GM12892 (cell line): ENCODE measurements at regions not wholly inside any gene's neighbourhood (a gene's known extent, or its start where the extent isn't known, plus 50 kb on each side); places are given as distances from the start of the nearest gene placed in this dataset.

Experiments
- POLR2A ChIP-seq: IDR thresholded peaks from 2 replicates; pipeline ENCODE4 v1.6.1; 2011; ENCODE audit warnings: low read depth, low read length, control low read depth
- POLR2AphosphoS5 ChIP-seq: IDR thresholded peaks from 2 replicates; pipeline ENCODE4 v1.6.1; 2011; ENCODE audit warnings: low read depth, low read length, control low read depth
- TAF1 ChIP-seq: IDR thresholded peaks from 2 replicates; pipeline ENCODE4 v1.6.1; 2011; ENCODE audit warnings: low read depth, mild to moderate bottlenecking, control low read depth, low read length, borderline replicate concordance

- TF ChIP-seq POLR2AphosphoS5 (no peak), POLR2A (no peak), TAF1 (no peak)
Observed at GRCh38 chr2:160934263-160934662, 226.0 kb upstream of the TANK start.
